ENCODE measurements at regions not wholly inside any gene's neighbourhood (a gene's known extent, or its start where the extent isn't known, plus 50 kb on each side); places are given as distances from the start of the nearest gene placed in this dataset.

DNA sequence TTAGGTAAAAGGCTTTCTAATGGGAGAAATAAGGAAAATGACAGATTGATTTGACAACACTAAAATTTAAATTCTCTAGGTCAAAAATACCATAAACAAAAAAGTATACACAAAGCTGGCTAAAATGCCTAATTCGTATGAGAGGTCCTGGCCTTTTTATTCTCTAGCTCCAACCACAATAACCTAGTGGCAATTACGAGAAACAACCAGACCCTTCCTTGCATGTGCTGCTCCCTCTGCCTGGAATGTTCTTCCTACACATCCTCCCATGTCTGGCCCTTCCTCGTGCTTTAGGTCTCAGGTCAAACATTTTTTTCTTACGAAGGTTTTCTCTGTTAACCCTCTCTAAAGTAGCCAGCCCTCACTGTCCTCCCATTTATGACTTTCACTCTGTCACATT lies 176.4 kb upstream of the PLPPR1 start:
- Mint-ChIP-seq H3K36me3 (no peaks in the 10 kb centered on the region), H3K27ac (no peak overlapping the region), H3K9me3 (no peaks in the 10 kb centered on the region), H3K27me3 (no peaks in the 10 kb centered on the region), H3K4me3 (no peak overlapping the region), H3K4me1 (ENCODE audit: low read depth) (no peaks in the 10 kb centered on the region)
- intact Hi-C loops (cut with micrococcal nuclease), result no loop called here
- POLR2A ChIA-PET, result no interaction called here
- no peak for DNase-seq
- CTCF ChIA-PET, result no interaction called here

DNA sequence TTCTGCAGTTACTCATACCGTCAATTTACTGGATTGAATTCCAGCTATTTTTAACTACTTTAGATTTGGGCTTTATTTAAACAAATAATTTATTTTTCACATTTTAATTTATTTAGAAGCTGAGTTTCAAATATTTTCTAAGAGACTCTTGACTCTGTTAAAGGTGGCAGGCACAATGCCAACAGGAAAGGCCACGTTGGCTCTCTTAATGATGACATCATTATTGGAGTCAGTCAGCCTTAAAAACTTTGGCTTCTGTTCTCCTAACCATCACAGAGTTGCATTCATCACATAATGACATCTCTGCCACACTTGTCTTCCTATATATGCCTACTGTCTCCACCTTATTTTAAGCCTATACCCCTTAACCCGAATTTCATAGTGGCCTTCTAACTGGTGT lies 172.3 kb upstream of the PLPPR1 start:
- Mint-ChIP-seq H3K9me3 (peaks cover 5% of the 10 kb centered on the region), H3K27ac (no peak overlapping the region), H3K27me3 (no peaks in the 10 kb centered on the region), H3K4me1 (ENCODE audit: low read depth) (no peaks in the 10 kb centered on the region), H3K36me3 (no peaks in the 10 kb centered on the region), H3K4me3 (no peak overlapping the region)
- CTCF ChIA-PET, result no interaction called here
- intact Hi-C loops (cut with micrococcal nuclease), result no loop called here
- no peak for DNase-seq
- POLR2A ChIA-PET, result no interaction called here

DNA sequence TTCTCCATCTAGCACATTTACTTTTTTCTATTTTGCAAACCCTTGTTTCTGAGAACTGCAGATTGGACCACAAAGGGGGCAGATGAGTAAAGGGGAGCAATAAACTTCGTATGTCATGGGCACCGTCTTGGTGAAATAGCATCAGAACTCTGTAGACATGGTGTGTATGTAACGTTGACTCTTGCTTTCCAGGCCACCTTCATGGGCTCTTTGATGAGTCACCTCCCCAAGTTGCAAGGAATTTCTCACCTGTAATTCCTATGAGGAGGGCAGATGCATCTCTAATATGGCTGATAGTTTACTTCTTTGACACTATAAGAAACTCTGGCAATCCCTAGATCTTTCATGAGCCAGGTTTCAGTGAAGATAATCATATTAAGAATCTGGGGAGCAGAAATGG lies 163.4 kb upstream of the PLPPR1 start:
- H3K4me3 Mint-ChIP-seq, result no peak overlapping the region
- H3K27me3 Mint-ChIP-seq, result no peaks in the 10 kb centered on the region
- H3K36me3 Mint-ChIP-seq, result no peaks in the 10 kb centered on the region
- no peak overlapping the region for H3K27ac Mint-ChIP-seq
- no peaks in the 10 kb centered on the region for H3K4me1 Mint-ChIP-seq (ENCODE audit: low read depth)
- CTCF ChIA-PET, result no interaction called here
- peaks cover 8% of the 10 kb centered on the region for H3K9me3 Mint-ChIP-seq
- no peak for DNase-seq
- intact Hi-C loops (cut with micrococcal nuclease), result no loop called here
- POLR2A ChIA-PET, result no interaction called here

DNA sequence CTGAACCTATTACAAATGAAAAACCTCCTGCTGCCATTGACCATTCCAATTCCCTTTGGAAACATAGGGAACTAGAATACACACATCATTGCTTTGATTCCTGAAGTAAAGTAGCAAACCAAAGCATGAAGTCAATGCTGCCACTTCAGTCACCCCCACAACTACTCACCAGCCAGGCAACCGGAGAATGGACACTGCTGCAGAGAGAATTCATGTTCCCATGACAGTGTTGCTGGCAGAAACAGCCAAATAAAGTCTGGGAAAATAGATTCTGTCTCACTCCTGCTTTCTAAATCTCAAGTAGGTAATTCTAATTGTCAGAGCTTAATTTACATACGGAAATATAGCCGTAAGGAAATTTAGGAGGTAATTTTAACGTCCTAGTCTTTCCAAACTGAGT lies 162.9 kb upstream of the PLPPR1 start:
- H3K4me3 Mint-ChIP-seq, result no peak overlapping the region
- H3K9me3 Mint-ChIP-seq, result peaks cover 7% of the 10 kb centered on the region
- DNase-seq, result no peak
- no peak overlapping the region for H3K27ac Mint-ChIP-seq
- no peaks in the 10 kb centered on the region for H3K27me3 Mint-ChIP-seq
- H3K36me3 Mint-ChIP-seq, result no peaks in the 10 kb centered on the region
- ChIA-PET POLR2A (no interaction called here), CTCF (no interaction called here)
- H3K4me1 Mint-ChIP-seq (ENCODE audit: low read depth), result no peaks in the 10 kb centered on the region
- intact Hi-C loops (cut with micrococcal nuclease), result no loop called here

DNA sequence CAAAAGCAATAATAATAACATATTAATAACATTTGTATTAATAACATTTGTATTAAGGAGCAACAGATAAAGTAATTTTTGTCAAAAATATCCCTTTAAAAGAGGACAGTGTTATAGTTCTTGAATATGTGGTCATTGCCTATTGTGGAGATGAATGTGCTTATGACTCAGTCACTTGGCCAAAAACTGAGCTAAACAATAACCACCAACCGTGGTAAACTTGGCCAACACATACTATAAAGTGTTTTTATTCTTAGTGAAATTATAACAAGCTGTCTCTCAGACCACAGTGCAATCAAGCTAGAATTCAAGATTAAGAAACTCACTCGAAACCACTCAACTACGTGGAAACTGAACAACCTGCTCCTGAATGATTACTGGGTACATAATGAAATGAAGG lies 159.2 kb upstream of the PLPPR1 start:
- Mint-ChIP-seq H3K4me3 (no peak overlapping the region), H3K27me3 (no peaks in the 10 kb centered on the region), H3K9me3 (peaks cover 3% of the 10 kb centered on the region), H3K4me1 (ENCODE audit: low read depth) (no peaks in the 10 kb centered on the region), H3K27ac (no peak overlapping the region), H3K36me3 (no peaks in the 10 kb centered on the region)
- intact Hi-C loops (cut with micrococcal nuclease), result no loop called here
- ChIA-PET CTCF (no interaction called here), POLR2A (no interaction called here)
- no peak for DNase-seq

DNA sequence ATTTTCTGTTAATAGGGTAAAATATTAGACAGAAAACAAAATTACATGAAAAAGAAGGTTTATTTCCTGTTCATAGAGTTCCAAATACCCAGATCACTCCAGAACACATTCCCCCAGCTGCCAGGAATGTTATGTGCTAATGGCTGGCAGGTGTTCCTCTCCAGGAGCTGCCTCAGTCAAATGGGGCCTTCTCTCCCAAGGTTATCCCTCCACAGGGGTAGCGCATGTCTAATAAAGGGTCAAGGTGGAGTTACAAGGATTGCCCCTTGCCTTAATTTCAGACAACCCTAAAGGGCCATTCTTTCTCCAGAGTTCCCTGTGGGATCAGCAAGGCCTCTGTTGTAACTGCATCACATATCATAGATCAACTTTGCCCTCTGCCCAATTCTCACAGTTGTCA lies 148.6 kb upstream of the PLPPR1 start:
- Mint-ChIP-seq H3K27me3 (no peaks in the 10 kb centered on the region), H3K4me1 (ENCODE audit: low read depth) (no peaks in the 10 kb centered on the region), H3K27ac (no peak overlapping the region), H3K9me3 (no peaks in the 10 kb centered on the region), H3K36me3 (no peaks in the 10 kb centered on the region), H3K4me3 (no peak overlapping the region)
- ChIA-PET CTCF (no interaction called here), POLR2A (no interaction called here)
- DNase-seq, result no peak
- intact Hi-C loops (cut with micrococcal nuclease), result no loop called here

DNA sequence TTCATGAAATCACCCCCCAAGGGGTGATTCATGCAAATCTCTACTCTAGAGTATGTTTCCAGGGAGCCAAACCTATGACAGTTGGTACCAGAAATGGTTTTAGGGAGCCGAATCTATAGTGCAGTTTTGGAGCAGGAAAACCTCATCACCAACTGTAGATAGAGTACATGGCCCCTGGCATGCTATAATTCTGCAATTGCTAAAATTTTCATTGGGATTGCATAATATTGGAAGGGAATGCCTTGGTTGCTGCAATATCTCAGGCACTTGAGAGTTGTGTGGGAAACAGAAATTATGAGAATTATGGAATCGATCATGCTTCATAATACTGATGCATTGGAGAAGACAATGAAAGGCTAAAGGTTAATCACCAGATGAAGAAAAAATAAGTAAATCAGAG lies 148.2 kb upstream of the PLPPR1 start:
- no peaks in the 10 kb centered on the region for H3K36me3 Mint-ChIP-seq
- no peaks in the 10 kb centered on the region for H3K27me3 Mint-ChIP-seq
- no peak overlapping the region for H3K27ac Mint-ChIP-seq

DNA sequence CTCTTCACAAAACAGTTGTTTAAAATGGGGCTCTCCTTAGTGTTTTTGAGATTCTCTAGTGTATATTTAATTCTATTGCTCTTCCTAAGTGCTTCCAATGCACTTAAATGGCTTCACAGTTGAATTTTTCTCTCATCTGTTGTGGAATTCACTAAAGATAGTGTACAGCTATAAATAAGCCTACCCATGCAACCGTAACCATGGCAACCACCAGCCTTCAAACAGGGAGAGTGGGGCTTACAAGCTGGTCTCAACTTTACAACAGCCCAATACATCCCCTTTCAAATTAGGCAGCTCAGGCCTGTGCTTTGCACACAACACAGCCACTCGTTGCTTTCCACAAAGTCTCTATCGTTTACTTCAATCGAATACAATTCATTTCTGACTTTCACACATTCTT lies 144.0 kb upstream of the PLPPR1 start:
- DNase-seq, result no peak
- H3K27ac Mint-ChIP-seq, result no peak overlapping the region
- no peaks in the 10 kb centered on the region for H3K9me3 Mint-ChIP-seq
- ChIA-PET CTCF (no interaction called here), POLR2A (no interaction called here)
- intact Hi-C loops (cut with micrococcal nuclease), result no loop called here
- no peaks in the 10 kb centered on the region for H3K4me1 Mint-ChIP-seq (ENCODE audit: low read depth)
- H3K4me3 Mint-ChIP-seq, result no peak overlapping the region
- no peaks in the 10 kb centered on the region for H3K36me3 Mint-ChIP-seq
- no peaks in the 10 kb centered on the region for H3K27me3 Mint-ChIP-seq

More for the DNA sequence above, 148.2 kb upstream of the PLPPR1 start:
- Mint-ChIP-seq H3K9me3 (no peaks in the 10 kb centered on the region), H3K4me3 (no peak overlapping the region), H3K4me1 (ENCODE audit: low read depth) (no peaks in the 10 kb centered on the region)
- no peak for DNase-seq
- POLR2A ChIA-PET, result no interaction called here
- intact Hi-C loops (cut with micrococcal nuclease), result no loop called here
- CTCF ChIA-PET, result no interaction called here

DNA sequence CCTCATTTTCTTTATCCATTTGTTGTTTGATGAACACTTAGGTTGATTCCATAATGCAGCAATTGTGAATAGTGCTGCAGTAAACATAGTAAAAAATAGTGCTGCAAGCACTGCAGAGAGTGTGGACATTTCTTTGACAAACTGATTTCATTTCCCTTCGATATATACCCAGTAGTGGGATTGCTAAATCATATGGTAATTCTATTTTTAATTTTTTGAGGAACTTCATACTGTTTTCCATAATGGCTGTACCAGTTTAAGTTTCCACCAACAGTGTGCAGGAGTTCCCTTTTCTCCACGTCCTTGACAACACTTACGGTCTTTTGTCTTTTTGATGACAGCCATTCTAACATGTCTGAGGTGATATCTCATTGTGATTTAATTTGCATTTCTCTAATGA lies 138.2 kb upstream of the PLPPR1 start:
- H3K27ac Mint-ChIP-seq, result no peak overlapping the region
- no peaks in the 10 kb centered on the region for H3K36me3 Mint-ChIP-seq

DNA sequence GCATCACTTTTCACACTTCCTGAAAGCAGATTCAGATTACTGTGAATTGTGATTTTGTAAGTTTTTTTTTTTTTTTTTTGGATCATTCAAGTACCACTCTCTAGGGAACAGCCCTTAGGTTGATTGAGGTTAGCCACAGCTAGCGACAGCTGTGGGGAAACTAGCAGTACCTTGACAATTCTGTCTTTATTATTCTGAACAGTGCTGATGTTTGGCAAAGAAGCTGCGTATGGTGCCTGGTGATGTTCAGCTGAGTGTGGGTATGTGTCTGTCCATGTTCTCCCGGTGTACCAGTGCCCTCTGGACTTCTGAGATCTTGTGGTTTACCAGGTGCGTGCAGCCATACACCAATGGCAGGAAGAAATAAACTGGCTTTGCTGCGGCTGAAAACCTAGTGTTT lies 117.3 kb upstream of the PLPPR1 start:
- Mint-ChIP-seq H3K4me1 (ENCODE audit: low read depth) (no peaks in the 10 kb centered on the region), H3K27me3 (no peaks in the 10 kb centered on the region), H3K4me3 (no peak overlapping the region), H3K9me3 (no peaks in the 10 kb centered on the region), H3K27ac (no peak overlapping the region), H3K36me3 (no peaks in the 10 kb centered on the region)
- intact Hi-C loops (cut with micrococcal nuclease), result no loop called here
- DNase-seq, result no peak
- ChIA-PET POLR2A (no interaction called here), CTCF (no interaction called here)

More for the DNA sequence above, 138.2 kb upstream of the PLPPR1 start:
- ChIA-PET POLR2A (no interaction called here), CTCF (no interaction called here)
- intact Hi-C loops (cut with micrococcal nuclease), result no loop called here
- no peak for DNase-seq
- no peaks in the 10 kb centered on the region for H3K27me3 Mint-ChIP-seq
- H3K4me1 Mint-ChIP-seq (ENCODE audit: low read depth), result no peaks in the 10 kb centered on the region
- H3K9me3 Mint-ChIP-seq, result no peaks in the 10 kb centered on the region
- H3K4me3 Mint-ChIP-seq, result no peak overlapping the region

DNA sequence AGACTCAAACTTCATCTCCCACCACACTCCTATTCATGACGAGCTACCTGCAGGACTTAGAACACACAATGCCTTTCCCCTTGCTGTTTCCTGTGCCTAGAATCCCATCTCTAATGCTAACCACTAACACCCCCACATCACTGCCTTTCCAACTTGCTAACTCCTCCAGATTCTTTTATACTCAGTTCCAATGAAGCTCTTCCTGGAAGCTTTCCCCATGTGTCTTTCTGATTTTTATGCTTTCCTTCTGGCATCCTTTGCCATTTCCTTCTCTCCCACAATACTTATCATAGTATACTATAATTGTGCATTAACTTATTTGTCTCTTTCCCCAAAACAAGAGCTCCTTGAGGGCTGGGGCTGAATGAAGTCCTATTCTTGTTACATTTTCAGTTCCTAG lies 115.3 kb upstream of the PLPPR1 start:
- ChIA-PET POLR2A (no interaction called here), CTCF (no interaction called here)
- H3K9me3 Mint-ChIP-seq, result no peaks in the 10 kb centered on the region
- no peak overlapping the region for H3K27ac Mint-ChIP-seq
- H3K4me1 Mint-ChIP-seq (ENCODE audit: low read depth), result no peaks in the 10 kb centered on the region
- H3K36me3 Mint-ChIP-seq, result no peaks in the 10 kb centered on the region
- no peaks in the 10 kb centered on the region for H3K27me3 Mint-ChIP-seq
- intact Hi-C loops (cut with micrococcal nuclease), result no loop called here
- H3K4me3 Mint-ChIP-seq, result no peak overlapping the region
- no peak for DNase-seq

DNA sequence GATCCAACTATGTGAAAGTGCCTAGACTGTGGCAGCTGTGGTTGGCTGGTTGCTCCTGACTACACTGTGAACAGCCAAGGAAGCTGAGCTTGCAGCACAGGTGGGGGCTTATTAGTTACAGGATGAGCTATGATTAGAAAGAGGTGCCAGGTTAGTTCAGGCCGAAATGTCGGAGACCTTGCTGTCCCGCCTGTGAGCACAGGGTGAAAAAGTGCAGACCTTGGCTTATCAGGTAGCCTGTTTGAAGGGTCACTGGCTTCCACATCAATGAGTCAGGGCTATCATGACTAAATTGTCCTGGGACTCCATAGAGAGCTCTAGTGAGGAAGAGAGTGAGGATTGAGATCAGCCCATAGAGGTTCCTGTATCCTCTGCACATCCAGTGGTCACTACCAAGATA lies 114.3 kb upstream of the PLPPR1 start:
- Mint-ChIP-seq H3K27me3 (no peaks in the 10 kb centered on the region), H3K4me1 (ENCODE audit: low read depth) (no peaks in the 10 kb centered on the region), H3K9me3 (no peaks in the 10 kb centered on the region), H3K27ac (no peak overlapping the region), H3K4me3 (no peak overlapping the region), H3K36me3 (no peaks in the 10 kb centered on the region)
- ChIA-PET POLR2A (no interaction called here), CTCF (no interaction called here)
- intact Hi-C loops (cut with micrococcal nuclease), result no loop called here
- DNase-seq, result no peak

DNA sequence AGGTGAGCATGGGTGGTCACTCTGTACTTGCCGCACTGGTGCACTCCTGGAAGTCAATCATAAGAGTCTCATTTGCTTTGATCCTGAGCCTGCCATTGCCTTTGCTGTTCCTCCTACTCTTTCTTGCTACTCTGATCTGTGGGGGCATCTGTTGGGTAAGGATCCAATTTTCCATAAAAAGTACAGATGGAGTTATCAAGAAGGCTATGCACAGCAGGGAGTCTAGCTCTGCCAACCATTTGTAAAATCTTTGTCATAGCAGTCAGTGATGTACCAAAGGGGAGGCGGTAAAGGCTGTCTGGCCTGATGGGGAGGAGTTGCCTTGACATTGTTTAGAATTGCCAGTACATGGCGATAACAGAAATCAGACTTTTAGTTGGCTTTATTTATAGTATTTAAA lies 109.0 kb upstream of the PLPPR1 start:
- intact Hi-C loops (cut with micrococcal nuclease), result no loop called here
- no peaks in the 10 kb centered on the region for H3K4me1 Mint-ChIP-seq (ENCODE audit: low read depth)
- no peak overlapping the region for H3K27ac Mint-ChIP-seq
- DNase-seq, result no peak
- ChIA-PET CTCF (no interaction called here), POLR2A (no interaction called here)
- no peaks in the 10 kb centered on the region for H3K36me3 Mint-ChIP-seq
- no peaks in the 10 kb centered on the region for H3K27me3 Mint-ChIP-seq
- no peaks in the 10 kb centered on the region for H3K9me3 Mint-ChIP-seq
- no peak overlapping the region for H3K4me3 Mint-ChIP-seq

DNA sequence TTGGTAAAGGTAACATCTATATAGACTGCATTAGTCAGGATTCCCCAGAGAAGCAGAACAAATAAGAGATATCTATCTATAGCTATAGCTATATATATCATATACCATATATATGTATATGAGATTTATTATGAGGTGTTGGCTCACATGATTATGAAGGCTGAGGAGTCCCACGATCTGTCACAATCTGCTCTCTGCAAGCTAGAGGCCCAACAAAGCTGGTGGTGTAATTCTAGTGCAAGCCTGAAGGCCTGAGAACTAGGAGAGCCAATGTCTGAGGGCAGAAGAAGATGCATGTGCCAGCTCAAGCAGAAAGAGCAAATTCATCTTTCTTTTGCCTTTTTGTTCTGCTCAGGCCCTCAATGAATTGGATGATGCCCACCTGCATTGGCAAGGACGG lies 102.2 kb upstream of the PLPPR1 start:
- H3K9me3 Mint-ChIP-seq, result no peaks in the 10 kb centered on the region
- intact Hi-C loops (cut with micrococcal nuclease), result no loop called here
- H3K4me1 Mint-ChIP-seq (ENCODE audit: low read depth), result no peaks in the 10 kb centered on the region
- no peaks in the 10 kb centered on the region for H3K27me3 Mint-ChIP-seq
- ChIA-PET CTCF (no interaction called here), POLR2A (no interaction called here)
- DNase-seq, result no peak
- no peak overlapping the region for H3K27ac Mint-ChIP-seq
- no peaks in the 10 kb centered on the region for H3K36me3 Mint-ChIP-seq
- H3K4me3 Mint-ChIP-seq, result no peak overlapping the region
